Left lobe of liver (tissue), 2 donors: ENCODE measurements at regions not wholly inside any gene's neighbourhood (a gene's known extent, or its start where the extent isn't known, plus 50 kb on each side); places are given as distances from the start of the nearest gene placed in this dataset.

Experiments used
- ATAC-seq: fragments of 200-7000 bp; cut with Tn5 transposase; one replicate; pipeline ENCODE4 v1.9.1; 2020; ENCODE audit warnings: mild to moderate bottlenecking, moderate library complexity
- DNase-seq: peaks from one replicate; pipeline ENCODE4 v3.0.0-alpha.2; 2020; ENCODE audit warnings: low spot score
- donor health status: DM: no; HTN: no; CAD: no; lungs with moderate emphysema.
- donor health status: DM: no; HTN: yes; CAD: no.

GRCh38 chr5:16013334-16014065 lies 166.1 kb downstream of the MARCHF11 start:
- DNase-seq (no peak), ATAC-seq (no peak)

- no peak for ATAC-seq
- no peak for DNase-seq
Observed at GRCh38 chr5:16009256-16009655, 170.3 kb downstream of the MARCHF11 start.

- no peak for ATAC-seq
Observed at GRCh38 chr5:16007750-16008415, 171.7 kb downstream of the MARCHF11 start.

GRCh38 chr5:16005225-16005624 lies 174.4 kb downstream of the MARCHF11 start:
- DNase-seq, result no peak
- no peak for ATAC-seq

More at GRCh38 chr5:16007750-16008415, 171.7 kb downstream of the MARCHF11 start:
- no peak for DNase-seq

- no peak for DNase-seq
- ATAC-seq, result no peak
Observed at GRCh38 chr5:16000056-16000455, 179.5 kb downstream of the MARCHF11 start.

GRCh38 chr5:15995341-15996052 lies 184.1 kb downstream of the MARCHF11 start:
- no peak for DNase-seq
- ATAC-seq, result peak; percentile 80

- DNase-seq (no peak), ATAC-seq (no peak)
Observed at GRCh38 chr5:15993919-15994318, 185.7 kb downstream of the MARCHF11 start.

GRCh38 chr5:15993334-15993733 lies 186.3 kb downstream of the MARCHF11 start:
- DNase-seq (no peak), ATAC-seq (no peak)

- ATAC-seq (no peak), DNase-seq (no peak)
Observed at GRCh38 chr5:15992918-15993317, 186.7 kb downstream of the MARCHF11 start.

GRCh38 chr5:15991586-15991985 lies 188.0 kb downstream of the MARCHF11 start:
- DNase-seq (no peak), ATAC-seq (no peak)
